Cerebellar nuclear complex (tissue), 1 donor: ENCODE measurements at regions not wholly inside any gene's neighbourhood (a gene's known extent, or its start where the extent isn't known, plus 50 kb on each side); places are given as distances from the start of the nearest gene placed in this dataset.

Experiments
- DNase-seq, 2 experiments: peaks; one replicate each; lab custom pipeline; 2025; lab: John Stamatoyannopoulos, UW

DNA sequence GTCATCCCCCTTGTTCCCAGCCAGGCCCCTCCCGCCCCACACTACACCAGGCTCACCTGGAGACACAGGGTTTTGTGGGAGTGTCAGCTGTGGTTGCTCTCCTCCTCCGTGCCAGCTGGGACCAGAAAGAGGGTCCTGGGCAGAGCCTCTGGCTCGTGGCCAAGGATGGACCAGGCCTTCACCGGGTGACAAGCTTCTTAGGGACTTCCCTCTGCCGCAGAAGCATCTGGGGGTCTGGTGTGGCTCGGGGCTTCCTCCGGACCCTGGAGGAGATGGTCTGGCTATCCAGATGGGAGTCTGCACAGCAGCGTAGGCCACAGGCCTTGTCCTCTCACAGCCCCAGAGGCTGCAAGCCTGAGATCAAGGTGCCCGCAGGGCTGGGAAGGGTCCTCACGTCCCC lies 63.8 kb upstream of the CFAP46 start:
- no peak for DNase-seq

DNA sequence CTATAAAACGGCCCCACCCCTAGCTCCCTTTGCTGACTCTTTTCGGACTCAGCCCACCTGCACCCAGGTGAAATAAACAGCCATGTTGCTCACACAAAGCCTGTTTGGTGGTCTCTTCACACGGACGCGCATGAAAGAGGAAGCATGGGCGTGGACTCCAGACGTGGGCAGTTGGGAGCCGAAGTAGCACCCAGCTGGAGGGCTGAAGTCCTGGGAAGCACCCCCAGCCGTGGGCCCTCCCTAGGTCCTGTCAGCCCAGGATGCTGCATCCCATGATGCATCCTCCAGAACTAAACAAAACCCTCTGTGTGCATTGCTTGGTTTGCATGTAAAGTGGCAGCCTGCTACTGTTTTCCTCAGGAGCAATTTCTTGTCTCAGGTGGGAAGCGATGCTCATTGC lies 62.1 kb upstream of the CFAP46 start:
- DNase-seq, result no peak

DNA sequence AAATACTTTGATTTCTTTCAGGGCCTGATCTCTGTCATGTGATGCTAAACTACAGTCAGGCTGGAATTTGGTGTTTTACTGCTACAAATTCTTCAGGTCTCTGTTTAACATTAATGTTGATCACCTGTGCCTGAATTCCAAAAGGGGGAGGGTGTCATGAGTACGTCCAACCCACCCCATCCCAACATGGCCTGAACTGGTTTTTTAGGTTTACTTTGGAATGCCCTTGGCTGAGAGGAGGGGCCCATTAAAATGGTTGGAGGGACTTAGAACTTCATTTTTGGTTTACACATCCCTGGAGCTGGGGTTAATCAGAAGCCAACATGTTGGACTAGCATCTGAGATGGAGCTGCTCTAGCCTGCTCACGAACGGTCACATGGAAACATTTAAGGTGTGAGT lies 60.8 kb upstream of the CFAP46 start:
- no peak for DNase-seq

DNA sequence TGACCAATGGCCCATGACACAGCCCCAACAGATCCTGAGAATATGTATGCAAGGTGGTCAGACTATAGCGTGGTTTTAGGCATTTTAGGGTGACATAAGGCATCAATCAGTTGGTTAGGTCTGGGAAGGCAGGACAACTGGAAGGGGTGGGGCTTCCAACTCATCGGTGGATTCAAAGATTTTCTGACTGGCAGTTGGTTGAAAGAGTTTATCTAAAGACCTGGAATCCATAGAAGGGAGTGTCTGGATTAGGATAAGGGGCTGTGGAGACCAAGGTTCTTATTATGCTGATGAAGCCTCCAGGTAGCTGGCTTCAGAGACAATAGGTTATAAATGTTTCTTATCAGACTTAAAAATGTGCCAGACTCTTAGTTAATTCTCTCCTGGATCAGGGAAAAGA lies 60.3 kb upstream of the CFAP46 start:
- no peak for DNase-seq

DNA sequence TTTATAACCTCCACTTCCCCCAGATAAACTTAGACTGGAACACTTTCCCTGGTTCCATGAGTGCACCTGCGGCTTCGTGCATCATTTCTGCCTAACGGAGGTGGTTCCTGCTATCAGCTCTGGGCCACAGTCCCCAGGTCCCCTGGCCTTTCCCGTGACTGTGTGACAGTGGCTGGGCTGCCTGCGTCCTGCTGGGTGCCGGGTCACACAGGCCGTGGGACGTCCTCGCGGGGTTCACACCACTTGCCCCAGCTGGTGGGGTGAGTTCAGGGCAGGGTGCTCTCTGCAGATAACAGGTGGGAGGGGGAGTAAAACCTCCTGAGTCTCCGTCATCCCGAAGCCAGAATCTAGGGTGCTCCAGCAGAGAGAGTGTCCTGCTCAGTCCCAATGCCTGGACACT lies 58.7 kb upstream of the CFAP46 start:
- DNase-seq, result no peak

DNA sequence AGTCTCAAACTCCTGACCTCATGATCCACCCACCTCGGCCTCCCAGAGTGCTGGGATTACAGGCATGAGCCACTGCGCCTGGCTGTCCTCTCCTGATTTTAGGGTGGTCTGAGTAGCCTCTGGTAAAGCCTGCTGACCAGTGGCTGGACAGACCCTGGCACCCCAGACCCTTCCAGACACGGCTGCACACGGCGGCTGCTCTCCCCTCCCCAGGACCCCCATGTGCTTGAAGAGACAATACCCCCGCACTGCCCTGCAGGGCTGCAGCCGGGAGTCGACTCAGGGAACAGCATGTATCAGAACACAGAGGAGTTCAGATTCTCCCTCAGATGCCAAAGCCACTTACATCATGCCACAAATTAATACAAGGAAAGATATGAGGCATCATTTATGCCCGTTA lies 58.3 kb upstream of the CFAP46 start:
- no peak for DNase-seq

DNA sequence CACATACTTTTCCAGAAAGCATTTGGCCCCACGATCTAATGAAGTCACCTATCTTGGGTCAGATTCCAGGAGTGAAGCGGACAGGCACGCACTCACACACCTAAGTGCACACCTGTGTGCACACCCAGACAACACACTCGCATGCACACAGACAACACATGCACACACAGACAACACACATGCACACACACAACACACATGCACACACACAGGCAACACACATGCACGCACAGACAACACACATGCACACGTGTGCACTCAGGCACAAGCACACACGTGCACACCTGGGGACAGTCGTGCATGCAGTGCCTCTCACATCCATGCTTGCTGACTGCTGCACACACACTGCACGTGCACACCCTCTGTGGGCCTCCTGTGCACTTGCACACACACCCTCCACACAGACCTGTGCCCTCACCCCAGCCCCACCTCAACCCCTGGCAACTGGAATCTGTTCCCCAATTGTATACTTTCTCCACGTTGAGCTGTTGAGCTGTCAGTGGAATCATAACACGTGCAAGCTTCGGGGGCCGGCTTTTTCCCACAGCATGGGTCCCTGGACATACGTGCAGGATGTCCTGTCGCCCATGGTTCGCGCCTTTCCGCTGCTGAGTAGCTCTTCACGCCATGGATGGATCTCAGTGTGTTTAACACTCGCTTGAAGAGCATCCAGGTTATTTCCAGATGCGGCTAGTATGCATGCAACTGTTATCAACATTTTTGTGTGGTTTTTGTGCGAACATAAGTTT lies 55.3 kb upstream of the CFAP46 start:
- no peak for DNase-seq

DNA sequence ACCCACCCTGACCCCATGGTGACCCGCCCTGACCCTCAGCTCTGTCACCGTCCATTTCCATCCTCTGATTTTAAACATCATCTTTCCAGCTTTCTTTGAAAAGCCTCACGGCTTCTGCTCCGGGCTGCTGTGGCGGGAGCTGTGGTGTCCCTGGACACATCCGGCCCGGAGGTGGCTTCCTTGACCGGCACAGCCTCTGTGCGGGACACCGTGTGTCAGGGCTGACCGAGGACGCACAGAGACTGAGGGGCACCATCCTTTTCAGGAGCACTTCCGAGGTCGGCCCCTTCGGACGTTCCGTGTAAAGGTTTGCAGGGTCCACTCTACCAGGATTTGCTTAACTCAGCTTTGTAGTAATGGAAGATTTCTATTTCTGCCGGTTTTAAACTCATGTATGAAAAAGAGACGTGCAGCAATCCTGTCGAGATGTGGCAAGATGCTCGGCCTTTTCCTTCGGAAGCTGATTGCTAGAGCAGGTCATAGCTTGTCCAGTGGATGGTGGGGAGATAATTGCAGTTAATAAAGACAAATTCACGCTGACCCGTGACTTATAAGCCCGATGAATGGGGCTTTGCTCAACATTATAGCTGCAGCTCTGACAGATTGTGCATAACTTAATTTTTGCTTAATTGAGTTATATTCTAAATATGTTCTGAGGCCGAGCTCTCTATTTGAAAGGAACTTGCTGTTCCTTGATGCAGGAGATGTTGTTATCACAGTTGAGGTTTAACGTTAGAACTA lies 54.4 kb upstream of the CFAP46 start:
- DNase-seq, result no peak

DNA sequence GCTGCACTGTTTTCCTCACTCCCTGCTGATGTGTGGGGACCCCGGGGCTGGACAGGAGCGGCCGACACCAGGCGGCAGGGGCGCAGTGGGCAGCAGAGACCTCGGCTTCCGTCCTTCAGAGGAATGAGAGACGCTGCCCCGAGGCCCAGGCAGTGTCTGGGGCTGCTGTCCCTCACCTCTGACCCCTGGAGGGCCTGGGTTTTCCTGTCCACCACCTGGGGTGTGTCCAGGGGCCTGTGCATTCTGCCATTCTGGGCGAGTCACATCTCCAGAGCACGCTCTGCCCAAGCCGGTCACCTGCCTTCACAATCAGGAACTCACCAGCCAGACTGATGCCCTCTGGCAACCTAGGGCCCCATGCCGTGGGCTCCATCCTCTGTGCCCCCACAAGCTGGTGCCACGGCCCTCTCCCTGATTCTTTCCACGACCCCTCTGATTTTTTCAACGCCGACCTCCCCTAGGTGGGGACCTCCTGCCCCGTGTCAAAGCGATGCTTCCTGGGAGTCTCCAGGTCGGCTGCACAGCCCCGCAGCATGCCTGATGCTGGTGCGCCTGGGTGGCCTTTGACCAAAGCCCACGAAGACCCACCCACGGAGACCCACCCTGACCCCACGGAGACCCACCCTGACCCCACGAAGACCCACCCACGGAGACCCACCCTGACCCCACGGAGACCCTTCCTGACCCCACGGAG lies 53.7 kb upstream of the CFAP46 start:
- no peak for DNase-seq

DNA sequence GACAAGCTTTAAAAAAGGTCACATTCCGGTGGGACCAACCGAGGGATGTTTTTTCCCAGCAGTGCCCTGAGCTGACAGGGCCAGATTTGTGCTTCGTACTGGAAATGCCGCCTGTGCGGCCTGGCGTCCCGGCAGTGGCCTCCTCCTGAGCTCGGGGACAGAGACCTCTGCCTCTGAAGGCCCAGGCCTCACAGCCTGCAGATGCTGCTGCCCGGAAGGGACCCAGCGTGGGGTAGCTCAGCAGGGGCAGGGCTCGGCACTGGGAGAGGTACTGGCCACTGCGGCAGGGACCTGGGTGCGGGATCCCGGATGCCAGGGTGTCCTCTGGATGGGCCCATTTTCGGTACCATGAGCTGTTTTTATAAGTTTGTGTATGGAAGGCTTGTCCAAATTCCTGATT lies 52.4 kb upstream of the CFAP46 start:
- DNase-seq, result no peak

DNA sequence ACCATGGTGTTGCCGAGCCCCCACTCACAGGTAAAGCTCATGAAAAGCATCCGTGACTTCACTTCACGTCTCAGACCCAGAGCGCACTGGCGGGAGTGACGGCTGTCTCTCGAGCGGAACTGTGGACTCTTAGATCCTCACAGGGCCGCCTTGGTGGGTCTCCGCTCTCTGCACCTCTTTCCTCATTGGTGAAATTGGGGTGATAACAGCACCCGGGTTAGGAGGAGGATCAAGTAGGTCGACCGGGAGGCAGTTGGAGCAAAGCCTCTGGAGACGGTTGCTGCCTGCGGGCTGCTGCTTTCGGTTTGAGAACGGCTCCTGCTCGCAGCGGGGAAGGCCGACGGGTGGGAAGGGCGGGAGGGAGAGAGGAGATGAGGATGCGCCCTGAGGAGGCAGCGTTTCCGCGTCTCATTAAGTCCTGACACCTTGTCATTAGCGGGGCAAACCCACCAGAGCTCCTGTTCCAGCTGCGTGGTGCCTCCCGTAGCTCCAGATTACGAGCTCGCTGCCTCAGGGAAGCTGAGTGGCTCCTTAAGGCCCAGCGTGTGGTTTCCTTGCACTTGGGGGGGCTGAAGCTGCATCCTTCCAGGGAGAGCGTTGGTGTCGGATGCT lies 51.9 kb upstream of the CFAP46 start:
- DNase-seq, result no peak

DNA sequence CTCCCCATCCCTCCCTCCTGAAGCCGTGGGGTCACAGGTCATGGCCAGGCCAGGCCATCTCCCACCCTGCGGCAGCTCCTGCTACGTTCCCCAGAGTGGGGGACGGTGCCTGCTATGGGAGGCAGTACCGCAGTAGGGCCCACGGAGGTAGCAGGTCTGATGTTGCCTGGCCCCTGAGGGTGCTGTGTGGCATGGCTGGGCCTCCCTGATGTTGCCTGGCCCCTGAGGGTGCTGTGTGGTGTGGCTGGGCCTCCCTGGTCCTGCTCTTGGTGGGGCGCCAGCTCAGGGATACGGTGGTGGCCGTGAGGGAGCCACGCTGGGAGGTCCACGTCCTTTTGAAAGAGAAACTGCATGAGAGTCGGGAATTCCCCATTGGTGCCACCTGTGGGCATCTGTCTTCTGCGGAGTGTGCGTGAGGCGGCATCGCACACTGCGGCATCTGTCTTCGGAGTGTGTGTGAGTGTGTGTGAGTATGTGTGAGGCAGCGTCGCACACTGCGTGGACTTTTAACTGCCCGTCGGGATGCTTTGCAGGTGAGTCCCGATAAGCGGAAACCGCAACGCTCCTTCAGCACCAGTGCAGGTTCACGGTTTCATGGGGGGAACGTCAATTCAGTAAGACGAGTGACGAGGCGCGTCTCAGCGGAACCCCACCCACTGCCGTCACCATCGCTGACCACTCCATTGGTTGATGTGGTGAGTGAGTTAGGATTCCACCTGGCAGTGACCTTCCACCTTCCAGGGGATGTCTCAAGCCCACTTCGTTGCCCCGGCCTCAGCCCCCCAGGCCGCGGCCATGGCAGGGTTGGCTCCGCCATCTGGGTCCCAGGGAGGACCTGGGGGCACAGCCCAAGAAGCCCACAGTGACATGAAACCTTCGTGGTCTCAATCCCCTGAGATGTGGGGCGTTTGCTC lies 51.2 kb upstream of the CFAP46 start:
- DNase-seq, result no peak

DNA sequence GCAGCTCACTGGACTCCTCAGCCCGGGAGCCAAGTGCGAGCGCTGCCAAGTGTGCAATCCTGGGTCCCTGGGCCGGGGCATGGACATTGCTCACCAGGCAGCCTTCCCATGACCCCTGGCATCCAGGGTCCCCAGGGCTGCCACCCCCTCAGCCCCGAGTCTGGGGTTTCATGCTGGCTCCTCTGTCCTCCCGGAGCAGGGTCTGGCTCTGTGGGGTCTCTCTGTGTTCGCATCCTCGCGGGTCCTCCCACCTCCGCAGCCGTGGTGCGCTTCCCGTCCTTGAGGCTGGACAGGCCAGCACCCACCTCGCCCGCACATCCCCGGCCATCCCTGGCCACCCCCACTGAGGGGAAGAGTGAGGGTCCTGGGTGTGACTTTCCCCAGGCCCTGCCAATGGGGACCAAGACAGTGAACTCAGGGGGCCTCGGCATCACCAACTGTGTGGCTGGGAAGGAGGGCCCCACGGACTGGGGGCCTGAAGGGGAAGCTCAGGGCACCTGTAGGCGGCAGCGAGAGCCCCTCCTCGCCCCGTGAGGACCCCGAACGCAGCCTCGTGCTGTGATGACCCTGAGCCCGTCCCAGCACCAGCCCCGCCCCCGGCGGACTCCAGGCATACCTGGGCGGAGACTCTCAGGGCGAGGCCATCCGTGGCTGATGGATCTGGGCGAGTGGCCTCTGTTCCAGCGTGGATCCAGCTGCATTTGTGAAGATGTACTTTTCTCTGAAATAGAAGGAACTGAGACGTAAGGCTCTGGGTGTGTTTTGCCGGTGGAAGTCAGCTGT lies 50.3 kb upstream of the CFAP46 start:
- DNase-seq, result no peak
